ENCODE measurements at regions not wholly inside any gene's neighbourhood (a gene's known extent, or its start where the extent isn't known, plus 50 kb on each side); places are given as distances from the start of the nearest gene placed in this dataset.

DNA sequence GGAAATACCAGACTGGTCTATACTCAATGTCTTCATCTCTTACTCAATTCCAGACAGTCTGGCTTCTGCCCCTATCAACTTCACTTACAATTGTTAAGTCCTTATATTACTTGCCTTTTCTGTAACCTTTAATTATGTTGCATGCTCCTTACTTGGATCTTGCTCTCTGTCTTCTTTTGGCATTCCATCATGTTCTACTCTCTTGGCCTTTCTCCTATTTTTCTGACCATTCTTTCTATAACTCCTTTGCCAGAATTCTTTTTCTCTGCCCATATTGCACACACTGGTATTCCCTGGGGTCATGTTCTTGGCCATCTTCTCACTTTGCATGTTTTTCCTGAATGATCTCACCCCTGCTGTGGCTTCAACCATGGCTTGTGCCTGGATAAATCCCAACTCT, 209.8 kb upstream of the ZNF462 start:
- Histone ChIP-seq H3K27ac (ENCODE audit: low read length) (no peak overlapping the region), H3K4me1 (ENCODE audit: low read length) (no peaks in the 10 kb centered on the region), H3F3A (ENCODE audit: insufficient read depth, low read length) (no peaks in the 10 kb centered on the region), H3K4me2 (ENCODE audit: low read depth, low read length) (no peak overlapping the region), H3K9me3 (replicated peaks; ENCODE audit: insufficient read depth, low read length) (no peaks in the 10 kb centered on the region), H2AFZ (ENCODE audit: low read length) (no peak overlapping the region), H4K20me1 (ENCODE audit: insufficient read depth, low read length) (no peaks in the 10 kb centered on the region), H3K9me2 (replicated peaks; ENCODE audit: insufficient read depth, low read length) (no peaks in the 10 kb centered on the region), H3K36me3 (replicated peaks; ENCODE audit: insufficient read depth, low read length) (no peaks in the 10 kb centered on the region), H3K27me3 (replicated peaks; ENCODE audit: insufficient read depth, low read length) (no peaks in the 10 kb centered on the region), H3K9ac (ENCODE audit: low read length) (no peak overlapping the region), H3K79me2 (ENCODE audit: low read length) (no peaks in the 10 kb centered on the region), H3K4me3 (ENCODE audit: low read length) (no peak overlapping the region)
- TF ChIP-seq EZH2 (optimal IDR thresholded peaks at IDR 0.05; ENCODE audit: low read depth, low read length) = no peak
- TF ChIP-seq, protein P1, sequence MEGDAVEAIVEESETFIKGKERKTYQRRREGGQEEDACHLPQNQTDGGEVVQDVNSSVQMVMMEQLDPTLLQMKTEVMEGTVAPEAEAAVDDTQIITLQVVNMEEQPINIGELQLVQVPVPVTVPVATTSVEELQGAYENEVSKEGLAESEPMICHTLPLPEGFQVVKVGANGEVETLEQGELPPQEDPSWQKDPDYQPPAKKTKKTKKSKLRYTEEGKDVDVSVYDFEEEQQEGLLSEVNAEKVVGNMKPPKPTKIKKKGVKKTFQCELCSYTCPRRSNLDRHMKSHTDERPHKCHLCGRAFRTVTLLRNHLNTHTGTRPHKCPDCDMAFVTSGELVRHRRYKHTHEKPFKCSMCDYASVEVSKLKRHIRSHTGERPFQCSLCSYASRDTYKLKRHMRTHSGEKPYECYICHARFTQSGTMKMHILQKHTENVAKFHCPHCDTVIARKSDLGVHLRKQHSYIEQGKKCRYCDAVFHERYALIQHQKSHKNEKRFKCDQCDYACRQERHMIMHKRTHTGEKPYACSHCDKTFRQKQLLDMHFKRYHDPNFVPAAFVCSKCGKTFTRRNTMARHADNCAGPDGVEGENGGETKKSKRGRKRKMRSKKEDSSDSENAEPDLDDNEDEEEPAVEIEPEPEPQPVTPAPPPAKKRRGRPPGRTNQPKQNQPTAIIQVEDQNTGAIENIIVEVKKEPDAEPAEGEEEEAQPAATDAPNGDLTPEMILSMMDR (IDR thresholded peaks at IDR 0.05; ENCODE audit: low read length) = no peak
- no peak for TF ChIP-seq EZH2phosphoT487 (IDR thresholded peaks at IDR 0.05; ENCODE audit: low read length)
- no peak for DNase-seq

DNA sequence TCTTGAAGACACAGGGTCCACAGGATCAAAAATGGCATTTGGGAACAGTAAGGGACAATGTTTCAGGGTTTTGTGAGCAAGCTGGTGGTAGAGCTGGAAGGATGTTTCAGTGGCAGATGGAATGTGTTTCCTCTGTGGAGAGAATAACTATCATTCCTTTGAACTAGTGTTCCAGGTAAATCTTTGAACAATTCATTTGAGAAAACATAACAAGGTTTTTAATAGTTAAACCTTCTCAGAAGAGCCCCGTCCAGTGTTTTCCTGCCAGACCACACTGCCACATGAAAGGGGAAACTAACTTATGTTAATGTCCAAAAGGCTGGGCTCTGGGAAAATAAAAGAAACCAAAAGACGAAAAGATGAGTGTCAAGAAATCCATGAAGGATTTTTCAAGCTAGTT, 207.0 kb upstream of the ZNF462 start:
- Histone ChIP-seq H3K79me2 (ENCODE audit: low read length) (no peaks in the 10 kb centered on the region), H3K36me3 (replicated peaks; ENCODE audit: insufficient read depth, low read length) (no peaks in the 10 kb centered on the region), H3K27me3 (replicated peaks; ENCODE audit: insufficient read depth, low read length) (no peaks in the 10 kb centered on the region), H3F3A (ENCODE audit: insufficient read depth, low read length) (no peaks in the 10 kb centered on the region), H2AFZ (ENCODE audit: low read length) (no peak overlapping the region), H3K4me1 (ENCODE audit: low read length) (no peaks in the 10 kb centered on the region), H3K9me3 (replicated peaks; ENCODE audit: insufficient read depth, low read length) (no peaks in the 10 kb centered on the region), H4K20me1 (ENCODE audit: insufficient read depth, low read length) (no peaks in the 10 kb centered on the region), H3K4me2 (ENCODE audit: low read depth, low read length) (no peak overlapping the region), H3K9me2 (replicated peaks; ENCODE audit: insufficient read depth, low read length) (no peaks in the 10 kb centered on the region), H3K4me3 (ENCODE audit: low read length) (no peak overlapping the region), H3K27ac (ENCODE audit: low read length) (no peak overlapping the region), H3K9ac (ENCODE audit: low read length) (no peak overlapping the region)
- TF ChIP-seq EZH2 (optimal IDR thresholded peaks at IDR 0.05; ENCODE audit: low read depth, low read length) (no peak), EZH2phosphoT487 (IDR thresholded peaks at IDR 0.05; ENCODE audit: low read length) (no peak)
- TF ChIP-seq, protein P1 (IDR thresholded peaks at IDR 0.05; ENCODE audit: low read length) = no peak
- DNase-seq = no peak

DNA sequence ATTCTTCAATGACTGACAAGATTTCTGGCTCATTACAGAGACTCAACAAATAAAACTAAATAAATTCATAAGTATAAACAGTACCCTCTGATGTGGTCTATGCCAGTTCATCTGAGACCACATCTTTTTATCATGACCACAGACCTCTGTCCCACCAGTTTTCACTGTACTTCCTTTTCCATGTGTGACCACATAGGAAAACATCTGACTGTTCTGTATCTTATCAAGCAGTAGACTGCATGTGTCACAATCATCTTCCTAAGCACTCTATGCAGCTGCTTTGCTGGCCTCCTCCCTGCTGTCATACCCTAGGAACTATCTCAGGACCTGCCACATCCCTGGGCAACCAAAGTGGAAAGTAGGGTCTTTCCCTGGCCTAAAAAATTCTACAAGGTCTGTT, 205.0 kb upstream of the ZNF462 start:
- Histone ChIP-seq H3K79me2 (ENCODE audit: low read length) (no peaks in the 10 kb centered on the region), H3K9me3 (replicated peaks; ENCODE audit: insufficient read depth, low read length) (no peaks in the 10 kb centered on the region), H4K20me1 (ENCODE audit: insufficient read depth, low read length) (no peaks in the 10 kb centered on the region), H3K36me3 (replicated peaks; ENCODE audit: insufficient read depth, low read length) (no peaks in the 10 kb centered on the region), H3F3A (ENCODE audit: insufficient read depth, low read length) (no peaks in the 10 kb centered on the region), H3K27me3 (replicated peaks; ENCODE audit: insufficient read depth, low read length) (no peaks in the 10 kb centered on the region), H3K9me2 (replicated peaks; ENCODE audit: insufficient read depth, low read length) (no peaks in the 10 kb centered on the region), H3K27ac (ENCODE audit: low read length) (no peak overlapping the region), H3K4me2 (ENCODE audit: low read depth, low read length) (no peak overlapping the region), H2AFZ (ENCODE audit: low read length) (no peak overlapping the region), H3K4me1 (ENCODE audit: low read length) (no peaks in the 10 kb centered on the region), H3K9ac (ENCODE audit: low read length) (no peak overlapping the region), H3K4me3 (ENCODE audit: low read length) (no peak overlapping the region)
- no peak for TF ChIP-seq EZH2phosphoT487 (IDR thresholded peaks at IDR 0.05; ENCODE audit: low read length)
- TF ChIP-seq, protein P1 (IDR thresholded peaks at IDR 0.05; ENCODE audit: low read length) = no peak
- no peak for TF ChIP-seq EZH2 (optimal IDR thresholded peaks at IDR 0.05; ENCODE audit: low read depth, low read length)
- DNase-seq = no peak

All from MM.1S (cell line).